ENCODE measurements at regions not wholly inside any gene's neighbourhood (a gene's known extent, or its start where the extent isn't known, plus 50 kb on each side); places are given as distances from the start of the nearest gene placed in this dataset.

DNA sequence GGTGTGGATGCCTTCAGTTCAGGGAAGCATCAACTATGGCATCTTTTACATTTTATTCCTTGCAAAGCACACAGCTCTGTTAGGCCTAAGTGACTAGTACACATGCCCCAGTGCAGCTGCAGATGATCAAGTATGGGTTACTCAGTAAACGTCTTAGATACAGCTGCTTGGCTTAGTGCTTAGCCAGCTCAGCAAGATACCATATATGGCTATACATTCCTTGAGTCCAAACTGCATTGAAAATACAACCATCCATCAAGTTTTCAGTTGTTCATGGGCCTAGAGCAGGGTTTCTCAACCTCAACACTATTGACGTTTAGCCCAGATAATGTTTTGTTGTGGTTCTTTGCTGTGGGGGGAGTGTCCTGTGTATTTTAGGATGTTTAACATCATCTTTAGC lies 769.9 kb downstream of the TSN start:
- Histone ChIP-seq H4K20me1 (ENCODE audit: insufficient read depth, low read length) (no peaks in the 10 kb centered on the region), H3K4me1 (ENCODE audit: control insufficient read depth in 1 of 2, insufficient read depth in 2 of 2, low read length in 2 of 2) (no peaks in the 10 kb centered on the region), H3K4me3 (replicated peaks in 1 of 3; ENCODE audit: low read depth in 2 of 3, low read length in 3 of 3) (no peak overlapping the region), H2AFZ (ENCODE audit: insufficient read depth, low read depth, low read length, poor library complexity, severe bottlenecking) (no peak overlapping the region), H3K27ac (ENCODE audit: low read depth in 1 of 2, low read length in 2 of 2) (no peak overlapping the region), H3K9ac (ENCODE audit: insufficient read depth, low read length, poor library complexity, severe bottlenecking) (no peak overlapping the region), H3K9me3 (replicated peaks in 1 of 2; ENCODE audit: control insufficient read depth in 1 of 2, insufficient read depth in 1 of 2, low read length in 2 of 2) (no peaks in the 10 kb centered on the region), H3K4me2 (replicated peaks; ENCODE audit: extremely low read depth, low read length, poor library complexity, severe bottlenecking) (no peak overlapping the region), H3K79me2 (ENCODE audit: insufficient read depth, low read length) (no peaks in the 10 kb centered on the region), H3K27me3 (ENCODE audit: control insufficient read depth in 2 of 2, insufficient read depth in 2 of 2, low read length in 2 of 2) (no peaks in the 10 kb centered on the region), H3K36me3 (replicated peaks in 1 of 2; ENCODE audit: control insufficient read depth in 1 of 2, insufficient read depth in 2 of 2, low read length in 2 of 2) (no peaks in the 10 kb centered on the region)
- Mint-ChIP-seq H3K27me3 (ENCODE audit: low read depth in 3 of 3) (peaks cover 0 to 3% (median 0%) of the 10 kb centered on the region in 3 donors), H3K36me3 (no peaks in the 10 kb centered on the region), H3K4me3 (no peak overlapping the region), H3K4me1 (no peaks in the 10 kb centered on the region), H3K9me3 (peaks cover 0 to 4% (median 3%) of the 10 kb centered on the region in 7 donors), H3K27ac (no peak overlapping the region)
- intact Hi-C loops (cut with micrococcal nuclease): no loop called here
- no CpG with 5 or more reads among the region's 2 CpGs for WGBS (ENCODE audit: insufficient coverage)
- DNase-seq: no peak
- no peak for TF ChIP-seq CTCF (IDR thresholded peaks at IDR 0.05)

- H3K4me3 ChIP-seq (replicated peaks in 1 of 3; ENCODE audit: low read depth in 2 of 3, low read length in 3 of 3): no peak overlapping the region
- no peaks in the 10 kb centered on the region for H3K79me2 ChIP-seq (ENCODE audit: insufficient read depth, low read length)
- TF ChIP-seq CTCF (IDR thresholded peaks at IDR 0.05): no peak
- DNase-seq: no peak
- H3K27ac ChIP-seq (ENCODE audit: low read depth in 1 of 2, low read length in 2 of 2): no peak overlapping the region
- H3K36me3 Mint-ChIP-seq: no peaks in the 10 kb centered on the region
- H3K27me3 Mint-ChIP-seq (ENCODE audit: low read depth in 3 of 3): peaks cover 0 to 1% (median 0%) of the 10 kb centered on the region in 3 donors
- no peak overlapping the region for H3K27ac Mint-ChIP-seq
- no peaks in the 10 kb centered on the region for H3K36me3 ChIP-seq (replicated peaks in 1 of 2; ENCODE audit: control insufficient read depth in 1 of 2, insufficient read depth in 2 of 2, low read length in 2 of 2)
- H3K9ac ChIP-seq (ENCODE audit: insufficient read depth, low read length, poor library complexity, severe bottlenecking): no peak overlapping the region
- H3K27me3 ChIP-seq (ENCODE audit: control insufficient read depth in 2 of 2, insufficient read depth in 2 of 2, low read length in 2 of 2): no peaks in the 10 kb centered on the region
- H4K20me1 ChIP-seq (ENCODE audit: insufficient read depth, low read length): no peaks in the 10 kb centered on the region
- H3K4me1 Mint-ChIP-seq: peaks cover 15% of the 10 kb centered on the region
- no peak overlapping the region for H2AFZ ChIP-seq (ENCODE audit: insufficient read depth, low read depth, low read length, poor library complexity, severe bottlenecking)
- no peak overlapping the region for H3K4me2 ChIP-seq (replicated peaks; ENCODE audit: extremely low read depth, low read length, poor library complexity, severe bottlenecking)
- WGBS (ENCODE audit: insufficient coverage): no CpG with 5 or more reads among the region's 3 CpGs
- peaks cover 0 to 4% of the 10 kb centered on the region in 2 donors for H3K4me1 ChIP-seq (ENCODE audit: control insufficient read depth in 1 of 2, insufficient read depth in 2 of 2, low read length in 2 of 2)
- peaks cover 0 to 5% (median 3%) of the 10 kb centered on the region in 7 donors for H3K9me3 Mint-ChIP-seq
- no peak overlapping the region for H3K4me3 Mint-ChIP-seq
- no peaks in the 10 kb centered on the region for H3K9me3 ChIP-seq (replicated peaks in 1 of 2; ENCODE audit: control insufficient read depth in 1 of 2, insufficient read depth in 1 of 2, low read length in 2 of 2)
- intact Hi-C loops (cut with micrococcal nuclease): no loop called here
Measured at GRCh38 chr2:122528061-122528460, 772.6 kb downstream of the TSN start.
